Neural cell (in vitro differentiated cells): ENCODE measurements at regions not wholly inside any gene's neighbourhood (a gene's known extent, or its start where the extent isn't known, plus 50 kb on each side); places are given as distances from the start of the nearest gene placed in this dataset.

ENCODE experiments used
- H2AFZ ChIP-seq: fragments of 200-600, 300-800 bp; sonication (generic), shearing (Covaris generic); 2 replicates; pipeline ENCODE4 v1.6.0; 2014; ENCODE audit warnings: low read depth, mild to moderate bottlenecking, antibody characterized with exemption, low read length, moderate library complexity
- H3F3A ChIP-seq: fragments of 200-600 bp; shearing (Covaris generic); 2 replicates; pipeline ENCODE4 v1.6.1; 2016; ENCODE audit warnings: mild to moderate bottlenecking, moderate library complexity, mixed read lengths, antibody characterized with exemption, low read length; ENCODE audit not compliant: insufficient read depth, poor library complexity, severe bottlenecking
- H3K27ac ChIP-seq: fragments of 200-600, 300-800 bp; sonication (generic), shearing (Covaris generic); 2 replicates; pipeline ENCODE4 v1.5.1; 2014; ENCODE audit warnings: mild to moderate bottlenecking, low read length, moderate library complexity
- H3K27me3 ChIP-seq: fragments of 300-800, 200-600 bp; sonication (generic), shearing (Covaris generic); 2 replicates; pipeline ENCODE4 v1.6.0; 2014; ENCODE audit warnings: mild to moderate bottlenecking, low read depth, low read length, moderate library complexity; ENCODE audit not compliant: insufficient read depth
- H3K36me3 ChIP-seq: fragments of 300-800, 200-600 bp; sonication (generic), shearing (Covaris generic); 2 replicates; pipeline ENCODE4 v1.5.1; 2014; ENCODE audit warnings: mild to moderate bottlenecking, antibody characterized with exemption, low read length, moderate library complexity; ENCODE audit not compliant: insufficient read depth
- H3K4me2 ChIP-seq: fragments of 300-800, 200-600 bp; sonication (generic), shearing (Covaris generic); 2 replicates; pipeline ENCODE4 v1.6.0; 2014; ENCODE audit warnings: mild to moderate bottlenecking, low read length
- H3K4me3 ChIP-seq: fragments of 300-800, 200-600 bp; sonication (generic), shearing (Covaris generic); 2 replicates; pipeline ENCODE4 v1.5.1; 2014; ENCODE audit warnings: mild to moderate bottlenecking, low read length, moderate library complexity
- H3K79me2 ChIP-seq: fragments of 200-600 bp; shearing (Covaris generic); replicated peaks from 2 replicates; pipeline ENCODE4 v1.6.0; 2014; ENCODE audit warnings: mild to moderate bottlenecking, low read length, moderate library complexity; ENCODE audit not compliant: insufficient read depth
- H3K9ac ChIP-seq: fragments of 300-800, 200-600 bp; sonication (generic), shearing (Covaris generic); 2 replicates; pipeline ENCODE4 v1.6.1; 2016; ENCODE audit warnings: mild to moderate bottlenecking, low read length, mixed read lengths
- H3K9me2 ChIP-seq: fragments of 200-600 bp; shearing (Covaris generic); 2 replicates; pipeline ENCODE4 v1.6.1; 2016; ENCODE audit warnings: mild to moderate bottlenecking, low read length, mixed read lengths; ENCODE audit not compliant: insufficient read depth
- H3K9me3 ChIP-seq: fragments of 200-600, 300-800 bp; sonication (generic), shearing (Covaris generic); 2 replicates; pipeline ENCODE4 v1.6.1; 2016; ENCODE audit warnings: mild to moderate bottlenecking, mixed run types, low read length, moderate library complexity, mixed read lengths
- H4K20me1 ChIP-seq: fragments of 200-600 bp; shearing (Covaris generic); 2 replicates; pipeline ENCODE4 v1.6.1; 2016; ENCODE audit warnings: mild to moderate bottlenecking, mixed run types; ENCODE audit not compliant: insufficient read depth
- CTCF ChIP-seq: fragments of 450-650 bp; IDR thresholded peaks from 2 replicates; pipeline ENCODE4 v1.5.1; 2014; ENCODE audit warnings: antibody characterized with exemption, mild to moderate bottlenecking, moderate library complexity; ENCODE audit not compliant: poor library complexity, severe bottlenecking
- EP300 ChIP-seq: fragments of 450-650 bp; conservative IDR thresholded peaks from 2 replicates; pipeline ENCODE4 v1.6.1; 2014; ENCODE audit warnings: antibody characterized with exemption, mild to moderate bottlenecking, moderate library complexity; ENCODE audit not compliant: poor library complexity, severe bottlenecking
- EZH2 ChIP-seq: fragments of 200-600, 300-800 bp; shearing (Covaris generic), sonication (generic); IDR thresholded peaks from 2 replicates; pipeline ENCODE4 v1.6.1; 2014; ENCODE audit warnings: antibody characterized with exemption, low read length, borderline replicate concordance, mild to moderate bottlenecking; ENCODE audit not compliant: insufficient read depth, poor library complexity, severe bottlenecking
- MXI1 ChIP-seq: fragments of 450-650 bp; conservative IDR thresholded peaks from 2 replicates; pipeline ENCODE4 v1.6.1; 2014; ENCODE audit warnings: antibody characterized with exemption, mild to moderate bottlenecking; ENCODE audit not compliant: poor library complexity, severe bottlenecking
- POLR2AphosphoS5 ChIP-seq: IDR thresholded peaks from 2 replicates; pipeline ENCODE4 v1.6.1; 2012
- RAD21 ChIP-seq: fragments of 450-650 bp; conservative IDR thresholded peaks from 2 replicates; pipeline ENCODE4 v1.6.1; 2014; ENCODE audit warnings: antibody characterized with exemption, mild to moderate bottlenecking, moderate library complexity
- REST ChIP-seq: IDR thresholded peaks from 2 replicates; pipeline ENCODE4 v1.6.1; 2012; ENCODE audit warnings: borderline replicate concordance
- SMC3 ChIP-seq: fragments of 450-650 bp; conservative IDR thresholded peaks from 2 replicates; pipeline ENCODE4 v1.6.1; 2014; ENCODE audit warnings: antibody characterized with exemption, mild to moderate bottlenecking, moderate library complexity; ENCODE audit not compliant: poor library complexity
- TAF1 ChIP-seq: IDR thresholded peaks from 2 replicates; pipeline ENCODE4 v1.6.1; 2012; ENCODE audit warnings: low read depth

GRCh38 chr21:35206141-35207125, 157.3 kb upstream of the RUNX1 start:
- H3K79me2 ChIP-seq, result no peaks in the 10 kb centered on the region
- H3K9ac ChIP-seq, result no peak overlapping the region
- H3F3A ChIP-seq, result no peaks in the 10 kb centered on the region
- no peaks in the 10 kb centered on the region for H3K36me3 ChIP-seq
- H2AFZ ChIP-seq, result no peak overlapping the region
- no peaks in the 10 kb centered on the region for H4K20me1 ChIP-seq
- H3K27me3 ChIP-seq, result no peaks in the 10 kb centered on the region
- H3K9me2 ChIP-seq, result no peaks in the 10 kb centered on the region
- H3K9me3 ChIP-seq, result no peaks in the 10 kb centered on the region
- no peak for TF ChIP-seq EP300
- TF ChIP-seq CTCF, result no peak
- TF ChIP-seq MXI1, result no peak
- TF ChIP-seq EZH2, result no peak
- no peak for TF ChIP-seq POLR2AphosphoS5
- TF ChIP-seq SMC3, result no peak
- no peak for TF ChIP-seq REST
- TF ChIP-seq TAF1, result no peak
- no peak for TF ChIP-seq RAD21
- H3K27ac ChIP-seq, result no peak overlapping the region
- H3K4me2 ChIP-seq, result no peak overlapping the region
- H3K4me3 ChIP-seq, result no peak overlapping the region

DNA sequence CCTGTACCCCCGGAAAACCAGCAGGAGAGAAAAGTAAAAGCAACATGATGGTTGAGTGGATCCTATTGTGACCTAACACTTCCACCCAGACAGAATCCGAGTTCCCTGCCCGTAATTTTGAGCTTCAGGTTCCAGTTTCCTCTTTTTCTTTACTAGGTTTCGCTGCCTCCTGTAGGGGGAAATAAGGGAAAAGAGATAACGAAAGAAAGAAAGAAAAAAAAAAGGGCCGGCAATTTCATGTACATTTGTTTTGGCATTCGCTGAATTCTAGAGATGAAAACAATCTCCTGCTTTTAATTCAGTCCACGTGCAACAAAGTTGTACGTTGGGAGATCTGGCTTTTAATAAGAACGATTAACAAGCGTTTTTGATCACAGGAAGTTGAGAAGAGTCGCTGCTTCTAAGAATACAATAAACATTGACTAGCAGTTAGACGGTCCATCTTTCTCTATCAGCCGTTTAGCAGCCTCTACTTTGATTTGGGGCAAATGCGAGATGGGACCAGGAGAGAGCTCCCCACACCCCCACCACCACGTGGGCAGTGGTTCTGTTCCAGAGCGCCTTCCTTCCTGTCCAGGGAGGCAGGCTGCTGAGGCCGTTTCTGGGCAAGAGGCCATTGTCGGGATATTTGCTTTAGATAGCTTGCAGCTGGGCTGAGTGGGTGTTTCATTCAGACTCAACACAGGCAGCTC, 155.9 kb upstream of the RUNX1 start:
- Histone ChIP-seq H3K27ac (no peak overlapping the region), H3K4me2 (no peak overlapping the region), H3K4me3 (no peak overlapping the region)

More for the DNA sequence above, 155.9 kb upstream of the RUNX1 start:
- no peaks in the 10 kb centered on the region for H4K20me1 ChIP-seq
- H3K9ac ChIP-seq, result no peak overlapping the region
- no peaks in the 10 kb centered on the region for H3F3A ChIP-seq
- no peaks in the 10 kb centered on the region for H3K9me2 ChIP-seq
- TF ChIP-seq SMC3 (no peak), EP300 (no peak), RAD21 (no peak), EZH2 (no peak), TAF1 (no peak), MXI1 (no peak), REST (no peak), POLR2AphosphoS5 (no peak), CTCF (no peak)
- H2AFZ ChIP-seq, result no peak overlapping the region
- no peaks in the 10 kb centered on the region for H3K36me3 ChIP-seq
- no peaks in the 10 kb centered on the region for H3K9me3 ChIP-seq
- H3K79me2 ChIP-seq, result no peaks in the 10 kb centered on the region
- no peaks in the 10 kb centered on the region for H3K27me3 ChIP-seq
